ENCODE measurements at regions not wholly inside any gene's neighbourhood (a gene's known extent, or its start where the extent isn't known, plus 50 kb on each side); places are given as distances from the start of the nearest gene placed in this dataset.

GRCh38 chr1:201771466-201771865 lies 57.5 kb upstream of the IPO9 start:
- no peak for DNase-seq
- H3K27me3 Mint-ChIP-seq = peaks cover 0 to 6% of the 10 kb centered on the region in 2 donors
- H3K27ac Mint-ChIP-seq = no peak overlapping the region
- no peaks in the 10 kb centered on the region for H3K36me3 Mint-ChIP-seq (ENCODE audit: insufficient read depth)
- no peaks in the 10 kb centered on the region for H3K4me1 Mint-ChIP-seq (ENCODE audit: low read depth in 2 of 2)
- peaks cover 0 to 4% of the 10 kb centered on the region in 2 donors for H3K9me3 Mint-ChIP-seq
- no peak for ATAC-seq (replicated peaks)
- H3K4me3 Mint-ChIP-seq = no peak overlapping the region

DNA sequence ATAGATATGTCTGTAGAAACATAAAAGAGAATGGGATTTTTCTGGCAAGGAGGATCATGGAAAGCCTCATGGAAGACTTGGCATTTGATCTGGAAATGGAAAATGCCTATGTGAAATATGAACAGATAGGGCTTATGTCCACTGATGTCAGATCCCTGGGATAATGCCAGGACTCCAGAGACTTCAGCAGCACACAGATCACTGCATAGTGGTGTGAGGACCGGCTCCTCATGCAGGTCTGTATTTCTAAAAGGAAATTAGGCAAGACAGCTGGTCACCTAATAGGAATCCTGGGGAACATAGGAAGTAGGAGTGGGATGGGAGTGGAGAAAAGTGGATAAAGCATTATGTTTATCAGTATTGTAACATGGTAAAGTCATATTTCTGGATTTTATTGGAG lies 56.8 kb upstream of the IPO9 start:
- no peak for ATAC-seq (replicated peaks)
- no peak overlapping the region for H3K27ac Mint-ChIP-seq
- H3K9me3 Mint-ChIP-seq = peaks cover 0 to 4% of the 10 kb centered on the region in 2 donors
- no peaks in the 10 kb centered on the region for H3K36me3 Mint-ChIP-seq (ENCODE audit: insufficient read depth)
- peaks cover 0 to 6% of the 10 kb centered on the region in 2 donors for H3K27me3 Mint-ChIP-seq
- DNase-seq = no peak
- no peaks in the 10 kb centered on the region for H3K4me1 Mint-ChIP-seq (ENCODE audit: low read depth in 2 of 2)
- H3K4me3 Mint-ChIP-seq = no peak overlapping the region

DNA sequence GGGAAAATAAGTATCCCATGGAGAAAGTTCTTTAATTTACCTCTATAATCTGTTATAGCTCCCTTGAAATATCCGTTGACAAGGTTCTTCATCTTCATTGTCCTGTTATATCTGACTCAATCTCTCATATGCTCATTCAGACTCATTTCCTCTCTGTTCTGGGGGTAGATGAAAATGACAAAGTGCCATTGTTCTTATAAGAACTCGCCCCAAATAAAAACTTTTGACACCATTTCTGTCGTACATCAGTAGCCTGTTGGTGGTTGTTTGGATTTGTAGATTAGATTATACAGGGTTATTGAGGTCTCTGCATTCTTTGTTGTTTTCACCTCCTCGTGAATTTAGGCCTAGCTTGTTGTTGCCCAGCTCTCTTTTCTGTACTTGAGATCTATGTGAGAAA lies 55.2 kb upstream of the IPO9 start:
- Mint-ChIP-seq H3K27me3 (peaks cover 0 to 6% of the 10 kb centered on the region in 2 donors), H3K9me3 (peaks cover 0 to 4% of the 10 kb centered on the region in 2 donors), H3K4me1 (ENCODE audit: low read depth in 2 of 2) (no peaks in the 10 kb centered on the region), H3K27ac (no peak overlapping the region), H3K4me3 (no peak overlapping the region), H3K36me3 (ENCODE audit: insufficient read depth) (no peaks in the 10 kb centered on the region)
- ATAC-seq (replicated peaks) (no peak), DNase-seq (no peak)

DNA sequence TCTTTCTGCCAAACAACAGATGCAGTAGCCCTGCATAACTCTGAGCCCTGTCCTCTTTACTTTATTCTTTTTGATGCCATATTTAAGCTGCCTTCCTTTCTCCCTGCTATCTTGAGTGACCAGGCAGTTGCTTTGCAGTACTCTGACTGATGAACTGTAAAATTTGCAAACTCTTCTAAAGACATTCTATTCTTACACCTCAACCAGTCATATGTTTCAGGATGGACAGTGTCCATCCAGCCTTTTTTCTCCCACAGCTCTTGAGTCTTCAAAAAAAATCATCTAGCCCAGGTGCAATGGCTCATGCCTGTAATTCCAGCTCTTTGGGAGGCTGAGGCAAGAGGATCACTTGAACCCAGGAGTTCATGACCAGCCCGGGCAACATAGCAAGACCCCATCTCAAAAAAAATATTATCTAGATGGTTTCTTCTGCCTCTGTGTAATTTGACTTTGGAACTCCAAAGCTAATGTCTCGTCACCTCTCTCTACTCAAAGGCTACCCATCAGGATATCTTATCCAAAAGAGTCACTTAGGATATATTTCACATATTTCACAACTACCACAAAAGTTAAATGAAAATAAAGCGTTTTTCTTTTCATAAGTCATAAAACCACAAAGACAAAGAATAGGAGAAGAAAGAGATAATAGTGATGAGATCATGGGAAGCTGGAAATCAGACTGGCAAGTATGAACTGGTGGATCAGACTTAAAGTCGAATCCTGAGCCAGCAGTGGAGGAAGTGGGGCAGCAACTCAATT lies 54.6 kb upstream of the IPO9 start:
- no peaks in the 10 kb centered on the region for H3K4me1 Mint-ChIP-seq (ENCODE audit: low read depth in 2 of 2)
- peaks cover 0 to 6% of the 10 kb centered on the region in 2 donors for H3K27me3 Mint-ChIP-seq
- no peak for ATAC-seq (replicated peaks)
- no peak overlapping the region for H3K4me3 Mint-ChIP-seq
- H3K36me3 Mint-ChIP-seq (ENCODE audit: insufficient read depth) = no peaks in the 10 kb centered on the region
- no peak overlapping the region for H3K27ac Mint-ChIP-seq
- peaks cover 0 to 4% of the 10 kb centered on the region in 2 donors for H3K9me3 Mint-ChIP-seq
- DNase-seq = no peak

- no peaks in the 10 kb centered on the region for H3K36me3 Mint-ChIP-seq (ENCODE audit: insufficient read depth)
- H3K27ac Mint-ChIP-seq = no peak overlapping the region
- H3K4me3 Mint-ChIP-seq = no peak overlapping the region
- ATAC-seq (replicated peaks) = no peak
- H3K27me3 Mint-ChIP-seq = peaks cover 0 to 6% of the 10 kb centered on the region in 2 donors
- peaks cover 0 to 4% of the 10 kb centered on the region in 2 donors for H3K9me3 Mint-ChIP-seq
- no peaks in the 10 kb centered on the region for H3K4me1 Mint-ChIP-seq (ENCODE audit: low read depth in 2 of 2)
- DNase-seq = no peak
These were observed 54.0 kb upstream of the IPO9 start for GRCh38 chr1:201774983-201775344.

GRCh38 chr1:201775380-201775779 lies 53.6 kb upstream of the IPO9 start:
- Mint-ChIP-seq H3K27me3 (peaks cover 0 to 6% of the 10 kb centered on the region in 2 donors), H3K36me3 (ENCODE audit: insufficient read depth) (no peaks in the 10 kb centered on the region), H3K4me1 (ENCODE audit: low read depth in 2 of 2) (no peaks in the 10 kb centered on the region), H3K27ac (no peak overlapping the region), H3K4me3 (no peak overlapping the region), H3K9me3 (peaks cover 0 to 4% of the 10 kb centered on the region in 2 donors)
- DNase-seq = no peak
- ATAC-seq (replicated peaks) = no peak

DNA sequence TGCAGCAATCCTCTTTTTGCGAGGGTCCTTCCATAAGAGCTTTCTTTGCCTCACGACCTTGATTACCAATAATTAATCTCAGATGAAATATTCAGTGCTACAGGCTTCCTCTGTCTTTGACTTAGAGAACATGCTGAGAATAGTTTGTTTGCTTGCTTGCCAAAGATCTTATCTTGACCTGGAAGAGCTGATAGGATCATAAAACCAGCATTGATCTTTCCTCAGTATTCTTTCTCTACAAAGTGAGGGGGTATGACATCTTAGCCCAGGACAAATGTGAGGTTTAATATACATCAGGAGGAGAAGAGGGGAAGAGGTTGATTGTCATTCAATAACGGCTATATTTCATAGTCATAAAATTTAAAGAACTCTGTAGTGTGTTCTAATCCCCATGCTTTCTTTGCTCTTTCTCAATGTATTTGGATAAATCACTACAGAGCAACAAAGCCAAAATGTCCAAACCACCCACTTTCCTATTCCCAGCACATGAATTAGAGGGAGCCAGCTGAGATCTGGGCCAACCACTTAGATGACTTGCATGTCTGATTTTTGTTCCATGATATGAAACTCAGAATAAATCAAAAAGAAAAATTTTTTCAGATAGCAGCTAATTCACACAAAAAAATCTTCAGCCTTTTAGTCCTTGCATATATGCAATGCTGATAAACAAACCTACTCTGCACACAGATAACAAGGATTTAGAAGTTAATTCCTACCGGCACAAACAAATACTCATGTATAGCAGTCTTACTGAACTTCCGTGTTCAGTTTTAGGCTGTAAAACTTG lies 50.5 kb upstream of the IPO9 start:
- no peaks in the 10 kb centered on the region for H3K9me3 Mint-ChIP-seq
- no peak overlapping the region for H3K4me3 Mint-ChIP-seq
- H3K4me1 Mint-ChIP-seq (ENCODE audit: low read depth in 2 of 2) = no peaks in the 10 kb centered on the region
- H3K36me3 Mint-ChIP-seq (ENCODE audit: insufficient read depth) = no peaks in the 10 kb centered on the region
- peaks cover 0 to 6% of the 10 kb centered on the region in 2 donors for H3K27me3 Mint-ChIP-seq
- no peak overlapping the region for H3K27ac Mint-ChIP-seq
- no peak for ATAC-seq (replicated peaks)
- DNase-seq = no peak

Measured in effector memory CD8-positive, alpha-beta T cell (primary cell).